PC-3 (cell line): ENCODE measurements at regions not wholly inside any gene's neighbourhood (a gene's known extent, or its start where the extent isn't known, plus 50 kb on each side); places are given as distances from the start of the nearest gene placed in this dataset.

Experiments used
- ATAC-seq: fragments of 200-7000 bp; cut with Tn5 transposase; 2 replicates; pipeline ENCODE4 v1.9.1; 2020; ENCODE audit warnings: mild to moderate bottlenecking, moderate library complexity
- BruUV-seq: library from RNA; stranded (reverse); fragments of 400-500 nt; replicated peaks from 2 replicates; lab custom pipeline; 2021; lab: Mats Ljungman, UMichigan
- CTCF ChIA-PET: fragments of 300-600 bp; sonication (Branson Sonifier 250); formaldehyde crosslinking; loops from one replicate; lab custom pipeline; 2022; ENCODE audit warnings: antibody characterized with exemption; lab: Charles Lee
- POLR2A ChIA-PET: fragments of 300-600 bp; sonication (Branson Sonifier 250); formaldehyde crosslinking; loops from one replicate; lab custom pipeline; 2022; ENCODE audit warnings: antibody characterized with exemption; ENCODE audit not compliant: unreplicated experiment; lab: Charles Lee
- DNase-seq: peaks from one replicate; pipeline ENCODE4 v3.0.0-alpha.2; 2015
- H2AFZ ChIP-seq: fragments of 300-600 bp; sonication (generic); 2 replicates; pipeline ENCODE4 v1.6.0; 2016; ENCODE audit warnings: antibody characterized with exemption, low read length
- H3F3A ChIP-seq: fragments of 300-600 bp; sonication (generic); one replicate; pipeline ENCODE4 v1.6.0; 2017; ENCODE audit warnings: antibody characterized with exemption, low read length, control low read depth, mild to moderate bottlenecking; ENCODE audit not compliant: unreplicated experiment
- H3K27ac ChIP-seq: fragments of 300-600 bp; sonication (generic); 2 replicates; pipeline ENCODE4 v1.5.1; 2016; ENCODE audit warnings: mild to moderate bottlenecking, low read length
- H3K27me3 ChIP-seq: fragments of 300-600 bp; sonication (generic); 2 replicates; pipeline ENCODE4 v1.6.1; 2016; ENCODE audit warnings: low read length, mixed read lengths
- H3K36me3 ChIP-seq: fragments of 300-600 bp; sonication (generic); 2 replicates; pipeline ENCODE4 v1.6.1; 2016; ENCODE audit warnings: low read depth, mixed run types, low read length, mixed read lengths
- H3K4me1 ChIP-seq: fragments of 300-600 bp; sonication (generic); 2 replicates; pipeline ENCODE4 v1.5.1; 2016; ENCODE audit warnings: low read length; ENCODE audit not compliant: insufficient read depth
- H3K4me2 ChIP-seq: fragments of 300-600 bp; sonication (generic); 2 replicates; pipeline ENCODE4 v1.6.0; 2016; ENCODE audit warnings: low read length
- H3K4me3 ChIP-seq: fragments of 300-600 bp; sonication (generic); 2 replicates; pipeline ENCODE4 v1.5.1; 2016; ENCODE audit warnings: mild to moderate bottlenecking, low read length, mixed read lengths
- H3K79me2 ChIP-seq: fragments of 300-600 bp; sonication (generic); 2 replicates; pipeline ENCODE4 v1.6.1; 2017; ENCODE audit warnings: low read length, mixed read lengths
- H3K9ac ChIP-seq: fragments of 300-600 bp; sonication (generic); 2 replicates; pipeline ENCODE4 v1.6.0; 2016; ENCODE audit warnings: mild to moderate bottlenecking, low read length
- H3K9me2 ChIP-seq: fragments of 300-600 bp; sonication (generic); replicated peaks from 2 replicates; pipeline ENCODE4 v1.6.1; 2016; ENCODE audit warnings: mixed run types, low read length, mixed read lengths
- H3K9me3 ChIP-seq: fragments of 300-600 bp; sonication (generic); 2 replicates; pipeline ENCODE4 v1.6.1; 2016; ENCODE audit warnings: low read length, mixed read lengths
- H4K20me1 ChIP-seq: fragments of 300-600 bp; sonication (generic); 2 replicates; pipeline ENCODE4 v1.6.1; 2016; ENCODE audit warnings: low read length, mixed read lengths
- CTCF ChIP-seq: fragments of 300-600 bp; sonication (generic); conservative IDR thresholded peaks from 2 replicates; pipeline ENCODE4 v1.5.1; 2017; ENCODE audit warnings: antibody characterized with exemption, low read depth, mild to moderate bottlenecking, low read length
- EZH2 ChIP-seq: fragments of 300-600 bp; sonication (generic); IDR thresholded peaks from one replicate; pipeline ENCODE4 v1.6.1; 2017; ENCODE audit warnings: antibody characterized with exemption, mild to moderate bottlenecking, low read length; ENCODE audit not compliant: unreplicated experiment
- EZH2phosphoT487 ChIP-seq: fragments of 300-600 bp; sonication (generic); IDR thresholded peaks from 2 replicates; pipeline ENCODE4 v1.6.1; 2018; ENCODE audit warnings: mild to moderate bottlenecking, antibody characterized with exemption, low read length, borderline replicate concordance
- intact Hi-C: fragments of 100-400 bp; cut with micrococcal nuclease; formaldehyde crosslinking; loops from 2 replicates; pipeline ENCODE4 v1.9.0; 2023

DNA sequence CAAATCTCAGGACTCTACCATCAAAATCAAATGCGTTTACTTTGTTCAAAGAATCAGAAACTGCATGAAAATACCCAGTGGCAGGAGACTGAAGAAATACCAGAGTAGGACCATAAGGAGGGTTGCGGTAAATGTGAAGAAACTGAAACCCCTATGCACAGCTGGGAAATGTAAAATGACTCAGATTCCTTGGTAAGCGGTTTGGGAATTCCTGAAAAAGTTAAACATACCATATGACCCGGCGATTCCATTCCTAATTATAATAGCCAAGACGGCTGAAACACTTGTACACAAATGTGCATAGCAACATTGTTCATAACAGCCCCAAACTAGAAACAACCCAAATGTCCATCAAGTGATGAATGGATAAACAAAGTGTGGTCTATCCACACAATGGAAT is 114.1 kb upstream of the GRAMD1B start:
- CTCF ChIA-PET: no interaction called here
- no peak overlapping the region for H3K4me3 ChIP-seq
- no peak overlapping the region for H3K27ac ChIP-seq
- POLR2A ChIA-PET: no interaction called here
- peaks cover 35% of the 10 kb centered on the region; the same call in 1 of the 2 replicates for H3K27me3 ChIP-seq
- no peaks in the 10 kb centered on the region for H3K4me1 ChIP-seq
- no peak for ATAC-seq
- BruUV-seq: no TSS peak
- no peak overlapping the region for H3K9ac ChIP-seq
- H3K9me3 ChIP-seq: no peaks in the 10 kb centered on the region
- intact Hi-C loops: no loop called here
- TF ChIP-seq CTCF (no peak), EZH2 (no peak), EZH2phosphoT487 (no peak)
- H3K79me2 ChIP-seq: no peaks in the 10 kb centered on the region
- H3K36me3 ChIP-seq: no peaks in the 10 kb centered on the region
- DNase-seq: no peak
- no peak overlapping the region for H2AFZ ChIP-seq
- no peaks in the 10 kb centered on the region for H3F3A ChIP-seq
- no peaks in the 10 kb centered on the region for H4K20me1 ChIP-seq
- H3K9me2 ChIP-seq: no peaks in the 10 kb centered on the region
- no peak overlapping the region for H3K4me2 ChIP-seq

DNA sequence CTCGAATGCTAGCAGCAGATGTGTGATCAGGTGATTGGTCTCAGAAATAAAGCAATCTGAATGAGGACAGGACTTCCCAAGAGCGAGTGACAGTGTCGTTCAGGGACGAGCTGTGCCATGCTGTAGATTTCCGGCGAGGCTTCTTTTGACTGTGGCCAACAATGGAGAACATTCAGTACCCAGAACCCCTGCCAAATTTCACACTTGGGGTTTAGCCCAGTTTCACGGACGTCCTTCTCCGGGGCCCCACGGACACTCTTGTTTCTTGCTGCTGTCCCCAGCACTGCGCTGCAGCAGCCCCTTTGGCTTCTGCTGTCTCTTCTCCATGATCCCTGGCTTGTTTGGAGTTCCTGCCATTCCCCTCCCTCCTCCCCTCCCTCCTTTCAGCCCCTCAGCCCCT is 115.1 kb upstream of the GRAMD1B start:
- no peak for DNase-seq
- H3K9me2 ChIP-seq: no peaks in the 10 kb centered on the region
- no peaks in the 10 kb centered on the region for H3K4me1 ChIP-seq
- H3K27me3 ChIP-seq: peaks cover 31% of the 10 kb centered on the region; the same call in 1 of the 2 replicates
- H3F3A ChIP-seq: no peaks in the 10 kb centered on the region
- H3K4me3 ChIP-seq: no peak overlapping the region
- ChIA-PET CTCF (no interaction called here), POLR2A (no interaction called here)
- no peak overlapping the region for H3K9ac ChIP-seq
- no peak overlapping the region for H3K27ac ChIP-seq
- no peaks in the 10 kb centered on the region for H3K79me2 ChIP-seq
- intact Hi-C loops: no loop called here
- H4K20me1 ChIP-seq: no peaks in the 10 kb centered on the region
- ATAC-seq: no peak
- no peaks in the 10 kb centered on the region for H3K36me3 ChIP-seq
- no peak overlapping the region for H2AFZ ChIP-seq
- no peaks in the 10 kb centered on the region for H3K9me3 ChIP-seq
- no peak for TF ChIP-seq EZH2
- no TSS peak for BruUV-seq
- no peak overlapping the region for H3K4me2 ChIP-seq

DNA sequence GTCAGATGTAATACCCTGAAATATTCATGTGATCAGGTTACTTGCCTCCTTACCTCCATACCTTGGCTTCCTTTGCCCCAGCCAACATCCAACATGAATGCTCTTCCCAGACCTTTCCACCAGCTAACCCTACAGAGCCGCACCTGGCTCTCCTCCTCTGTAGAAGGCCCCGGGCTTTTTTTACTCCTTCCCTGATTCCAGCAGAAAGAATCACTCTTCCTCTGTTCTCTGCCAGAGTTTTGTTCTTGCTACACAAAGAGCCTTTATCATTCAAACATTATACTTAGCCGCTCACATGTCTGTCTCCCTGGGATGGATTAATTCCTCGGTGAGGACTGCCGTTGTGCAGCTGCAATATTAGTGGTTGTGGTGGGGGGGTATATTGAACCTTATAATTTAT is 116.8 kb upstream of the GRAMD1B start:
- ChIA-PET POLR2A (no interaction called here), CTCF (no interaction called here)
- no TSS peak for BruUV-seq

More for the DNA sequence above, 116.8 kb upstream of the GRAMD1B start:
- Histone ChIP-seq H3K4me2 (no peak overlapping the region), H2AFZ (no peak overlapping the region), H3K4me1 (no peaks in the 10 kb centered on the region), H3F3A (no peaks in the 10 kb centered on the region), H3K9ac (no peak overlapping the region), H3K27ac (no peak overlapping the region), H3K9me2 (no peaks in the 10 kb centered on the region), H4K20me1 (no peaks in the 10 kb centered on the region), H3K4me3 (no peak overlapping the region), H3K9me3 (no peaks in the 10 kb centered on the region), H3K36me3 (no peaks in the 10 kb centered on the region), H3K27me3 (peaks cover 20% of the 10 kb centered on the region; the same call in 1 of the 2 replicates), H3K79me2 (no peaks in the 10 kb centered on the region)
- TF ChIP-seq EZH2phosphoT487: no peak
- no peak for TF ChIP-seq EZH2
- no peak for TF ChIP-seq CTCF
- no peak for DNase-seq
- ATAC-seq: no peak
- intact Hi-C loops: no loop called here
